H1 (cell line): ENCODE measurements at regions not wholly inside any gene's neighbourhood (a gene's known extent, or its start where the extent isn't known, plus 50 kb on each side); places are given as distances from the start of the nearest gene placed in this dataset.

Source experiments
- CTCF ChIA-PET: fragments of 300-600 bp; sonication (Branson Sonifier 250); formaldehyde crosslinking; loops from one replicate; lab custom pipeline; 2021; ENCODE audit not compliant: partially characterized antibody; lab: Charles Lee
- POLR2A ChIA-PET: fragments of 300-600 bp; sonication (Branson Sonifier 250); formaldehyde crosslinking; loops from one replicate; lab custom pipeline; 2021; ENCODE audit warnings: inconsistent platforms; ENCODE audit not compliant: partially characterized antibody; lab: Charles Lee
- DNase-seq, 2 experiments: peaks; one replicate each; pipeline versions ENCODE4 v3.0.0 to v3.0.0-alpha.2; 2010 to 2022; ENCODE audit warnings: low spot score in 2 of 2, low read depth in 1 of 2, mixed read lengths in 1 of 2
- FAIRE-seq: peaks from 2 replicates; lab custom pipeline; 2011; peaks lifted over from hg19 to GRCh38; lab: Jason Lieb, UNC
- H2AFZ ChIP-seq: 2 replicates; pipeline ENCODE4 v1.8.1; 2012; ENCODE audit warnings: low read length, inconsistent platforms
- H2AK5ac ChIP-seq: 2 replicates; pipeline ENCODE4 v1.6.1; 2013; ENCODE audit warnings: low read depth, low read length
- H2BK120ac ChIP-seq: replicated peaks from 2 replicates; pipeline ENCODE3; 2013; ENCODE audit warnings: low read depth, low read length, inconsistent platforms
- H2BK12ac ChIP-seq: 2 replicates; pipeline ENCODE4 v1.6.1; 2013; ENCODE audit warnings: low read depth, low read length
- H2BK15ac ChIP-seq: 2 replicates; pipeline ENCODE4 v1.6.1; 2013; ENCODE audit warnings: low read length
- H2BK20ac ChIP-seq: 2 replicates; pipeline ENCODE4 v1.6.1; 2013; ENCODE audit warnings: low read length
- H2BK5ac ChIP-seq: 2 replicates; pipeline ENCODE4 v1.6.1; 2013; ENCODE audit warnings: low read depth, low read length
- H3K14ac ChIP-seq: 2 replicates; pipeline ENCODE4 v1.6.1; 2013; ENCODE audit warnings: inconsistent platforms; ENCODE audit not compliant: insufficient read length
- H3K18ac ChIP-seq: 2 replicates; pipeline ENCODE4 v1.6.1; 2013; ENCODE audit warnings: low read length; ENCODE audit errors: extremely low read depth
- H3K23ac ChIP-seq: 2 replicates; pipeline ENCODE4 v1.6.1; 2013; ENCODE audit warnings: inconsistent platforms; ENCODE audit not compliant: insufficient read length
- H3K23me2 ChIP-seq: 2 replicates; pipeline ENCODE4 v1.6.1; 2013; ENCODE audit warnings: low read depth, low read length
- H3K27ac ChIP-seq: 2 replicates; pipeline ENCODE4 v1.6.1; 2011; ENCODE audit warnings: low read depth, low read length, inconsistent platforms
- H3K27me3 ChIP-seq, 4 experiments: replicated peaks in 1 of 4; 1 replicate in 1 of 4; 2 replicates in 3 of 4; pipeline versions ENCODE4 v1.6.1 to v1.8.1; 2011 to 2013; ENCODE audit warnings: low read length in 3 of 4, mild to moderate bottlenecking in 3 of 4, inconsistent platforms in 2 of 4, mixed read lengths in 2 of 4, moderate library complexity in 1 of 4; ENCODE audit not compliant: control insufficient read depth in 3 of 4, insufficient read depth in 3 of 4; ENCODE audit errors: extremely low read depth in 1 of 4
- H3K36me3 ChIP-seq, 4 experiments: 2 replicates each; pipeline versions ENCODE4 v1.6.1 to v1.8.1; 2011 to 2013; ENCODE audit warnings: mild to moderate bottlenecking in 4 of 4, low read length in 3 of 4, moderate library complexity in 2 of 4, control low read depth in 1 of 4, inconsistent platforms in 1 of 4; ENCODE audit not compliant: insufficient read depth in 4 of 4, control insufficient read depth in 2 of 4
- H3K4ac ChIP-seq: replicated peaks from 2 replicates; pipeline ENCODE3; 2013; ENCODE audit warnings: low read length, low read depth, mixed read lengths, inconsistent platforms; ENCODE audit not compliant: insufficient read length
- H3K4me1 ChIP-seq, 4 experiments: replicated peaks in 1 of 4; 1 replicate in 1 of 4; 2 replicates in 3 of 4; pipeline versions ENCODE4 v1.6.1 to v1.8.1; 2011 to 2013; ENCODE audit warnings: low read length in 3 of 4, inconsistent platforms in 2 of 4, mixed read lengths in 1 of 4; ENCODE audit not compliant: insufficient read depth in 4 of 4, control insufficient read depth in 3 of 4
- H3K4me2 ChIP-seq, 2 experiments: 2 replicates each; pipeline versions ENCODE4 v1.6.1 to v1.8.1; 2011 to 2013; ENCODE audit warnings: low read depth in 2 of 2, low read length in 2 of 2, control low read depth in 1 of 2, inconsistent platforms in 1 of 2, mild to moderate bottlenecking in 1 of 2; ENCODE audit not compliant: insufficient read depth in 1 of 2
- H3K4me3 ChIP-seq, 4 experiments: fragments of 200-600, 300-600 bp in 1 of 4; sonication (generic), shearing (Covaris generic), sonication (Bioruptor Twin) in 1 of 4; 2 replicates each; pipeline versions ENCODE4 v1.5.1 to v1.8.1; 2011 to 2016; ENCODE audit warnings: low read length in 4 of 4, low read depth in 3 of 4, control low read depth in 2 of 4, inconsistent platforms in 2 of 4, mild to moderate bottlenecking in 2 of 4, mixed read lengths in 1 of 4, moderate library complexity in 1 of 4; ENCODE audit not compliant: insufficient read depth in 2 of 4; ENCODE audit errors: extremely low read depth in 1 of 4
- H3K56ac ChIP-seq: replicated peaks from 2 replicates; pipeline ENCODE3; 2013; ENCODE audit warnings: low read depth, mild to moderate bottlenecking, mixed read lengths, low read length, inconsistent platforms; ENCODE audit not compliant: insufficient read length
- H3K79me1 ChIP-seq: 2 replicates; pipeline ENCODE4 v1.6.1; 2013; ENCODE audit warnings: low read depth, low read length, control low read depth
- H3K79me2 ChIP-seq, 2 experiments: 2 replicates each; pipeline versions ENCODE4 v1.6.1 to v1.8.1; 2012 to 2013; ENCODE audit warnings: low read length in 2 of 2, mild to moderate bottlenecking in 2 of 2, inconsistent platforms in 1 of 2; ENCODE audit not compliant: insufficient read depth in 2 of 2, control insufficient read depth in 1 of 2
- H3K9ac ChIP-seq, 4 experiments: replicated peaks in 1 of 4; 1 replicate in 1 of 4; 2 replicates in 3 of 4; pipeline versions ENCODE4 v1.6.1 to v1.8.1; 2011 to 2013; ENCODE audit warnings: low read depth in 3 of 4, low read length in 3 of 4, control low read depth in 2 of 4, mild to moderate bottlenecking in 2 of 4, moderate library complexity in 2 of 4, inconsistent platforms in 1 of 4; ENCODE audit errors: extremely low read depth in 1 of 4
- H3K9me3 ChIP-seq, 2 experiments: 2 replicates each; pipeline versions ENCODE4 v1.6.1 to v1.8.1; 2012 to 2013; ENCODE audit warnings: mild to moderate bottlenecking in 2 of 2, moderate library complexity in 2 of 2, control low read depth in 1 of 2, inconsistent platforms in 1 of 2, low read depth in 1 of 2, low read length in 1 of 2, mixed read lengths in 1 of 2; ENCODE audit not compliant: insufficient read depth in 2 of 2
- H4K20me1 ChIP-seq, 2 experiments: replicated peaks in 1 of 2; 2 replicates each; pipeline versions ENCODE3 to v1.8.1; 2011 to 2013; ENCODE audit warnings: inconsistent platforms in 2 of 2, low read length in 2 of 2, mild to moderate bottlenecking in 1 of 2; ENCODE audit not compliant: insufficient read depth in 2 of 2, control insufficient read depth in 1 of 2
- H4K5ac ChIP-seq: 2 replicates; pipeline ENCODE4 v1.6.1; 2013; ENCODE audit warnings: low read length, low read depth, mixed read lengths, inconsistent platforms; ENCODE audit not compliant: insufficient read length
- H4K8ac ChIP-seq: 2 replicates; pipeline ENCODE4 v1.8.0; 2013; ENCODE audit warnings: mild to moderate bottlenecking, moderate library complexity, low read length, inconsistent platforms; ENCODE audit not compliant: insufficient read depth; ENCODE audit errors: extremely low read depth
- H4K91ac ChIP-seq: replicated peaks from 2 replicates; pipeline ENCODE3; 2013; ENCODE audit warnings: low read length, mixed read lengths, inconsistent platforms; ENCODE audit not compliant: insufficient read length
- ASH2L ChIP-seq: fragments of 200-600, 300-600 bp; sonication (generic); IDR thresholded peaks from one replicate; pipeline ENCODE4 v1.7.1; 2017; ENCODE audit warnings: low read length
- ATF3 ChIP-seq: IDR thresholded peaks from 2 replicates; pipeline ENCODE4 v1.6.1; 2011; ENCODE audit warnings: low read depth, mild to moderate bottlenecking, low read length; ENCODE audit not compliant: insufficient read depth
- FOSL1 ChIP-seq: IDR thresholded peaks from 2 replicates; pipeline ENCODE4 v1.6.1; 2011; ENCODE audit warnings: mild to moderate bottlenecking, low read depth, low read length, moderate library complexity; ENCODE audit not compliant: insufficient read depth
- HDAC2 ChIP-seq, 2 experiments: fragments of 300-600 bp in 1 of 2; sonication (generic) in 1 of 2; IDR thresholded peaks; 2 replicates each; pipeline ENCODE4 v1.6.1; 2011 to 2012; ENCODE audit warnings: low read depth in 2 of 2, low read length in 2 of 2, mild to moderate bottlenecking in 2 of 2, moderate library complexity in 2 of 2, borderline replicate concordance in 1 of 2, inconsistent platforms in 1 of 2
- KDM4A ChIP-seq: IDR thresholded peaks from one replicate; pipeline ENCODE4 v1.7.1; 2012; ENCODE audit warnings: low read depth, mild to moderate bottlenecking, moderate library complexity, low read length, inconsistent platforms; ENCODE audit not compliant: severe bottlenecking
- RFX5 ChIP-seq: IDR thresholded peaks from 2 replicates; pipeline ENCODE4 v1.6.1; 2011; ENCODE audit warnings: low read depth, low read length, improper control_type of control experiment, borderline replicate concordance
- SAP30 ChIP-seq: fragments of 300-600 bp; sonication (generic); IDR thresholded peaks from 2 replicates; pipeline ENCODE4 v1.7.1; 2012; ENCODE audit warnings: low read length, moderate library complexity, mild to moderate bottlenecking, inconsistent platforms; ENCODE audit not compliant: insufficient read depth, insufficient replicate concordance
- TEAD4 ChIP-seq: IDR thresholded peaks from 2 replicates; pipeline ENCODE4 v1.6.1; 2012; ENCODE audit warnings: low read depth, low read length, inconsistent platforms, mixed read lengths
- ZNF274 ChIP-seq: IDR thresholded peaks from 2 replicates; pipeline ENCODE4 v1.7.0; 2012; ENCODE audit warnings: low read length, borderline replicate concordance; ENCODE audit errors: extremely low read depth
- WGBS, 2 experiments: shearing (Covaris generic) in 1 of 2; methylation state at CpG; one replicate each; pipeline versions ENCODE4 v1.1.6 to v1.1.7; 2013 to 2015; ENCODE audit warnings: low lambda C conversion rate in 2 of 2, mixed read lengths in 2 of 2, inconsistent platforms in 1 of 2, low coverage in 1 of 2, missing lambda C conversion rate in 1 of 2; ENCODE audit not compliant: insufficient replicate concordance in 2 of 2, insufficient coverage in 1 of 2, insufficient read length in 1 of 2; ENCODE audit errors: extremely low coverage in 1 of 2, missing lambda C conversion rate in 1 of 2; 5-methylcytosine and 5-hydroxymethylcytosine counted together

- H3K4me3 ChIP-seq: no peak overlapping the region
- no peak overlapping the region for H4K5ac ChIP-seq
- WGBS, 2 experiments: 79% methylated on average over 2 of the region's 2 CpGs; no CpG with 5 or more reads in 1 of the 2 experiments
- H3K79me1 ChIP-seq: no peaks in the 10 kb centered on the region
- H2BK120ac ChIP-seq: no peak overlapping the region
- no peak for FAIRE-seq
- H2BK5ac ChIP-seq: no peak overlapping the region
- no peak overlapping the region for H3K18ac ChIP-seq
- H2BK12ac ChIP-seq: no peak overlapping the region
- no peaks in the 10 kb centered on the region for H4K20me1 ChIP-seq
- H3K9me3 ChIP-seq: no peaks in the 10 kb centered on the region
- no peaks in the 10 kb centered on the region for H3K36me3 ChIP-seq
- H3K79me2 ChIP-seq: no peaks in the 10 kb centered on the region
- no peak overlapping the region for H3K9ac ChIP-seq
- ChIA-PET POLR2A (no interaction called here), CTCF (no interaction called here)
- no peak for DNase-seq
- no peaks in the 10 kb centered on the region for H3K27me3 ChIP-seq
- H3K4me2 ChIP-seq: no peak overlapping the region
- H3K23me2 ChIP-seq: no peaks in the 10 kb centered on the region
- H3K23ac ChIP-seq: no peak overlapping the region
- no peak overlapping the region for H4K8ac ChIP-seq
- no peak overlapping the region for H2AFZ ChIP-seq
- H3K4ac ChIP-seq: no peak overlapping the region
- no peak overlapping the region for H2AK5ac ChIP-seq
- H4K91ac ChIP-seq: no peak overlapping the region
- H2BK15ac ChIP-seq: no peak overlapping the region
- H3K4me1 ChIP-seq: no peaks in the 10 kb centered on the region
- no peak overlapping the region for H2BK20ac ChIP-seq
- no peak overlapping the region for H3K56ac ChIP-seq
- H3K14ac ChIP-seq: no peak overlapping the region
- no peak overlapping the region for H3K27ac ChIP-seq
- TF ChIP-seq ZNF274 (no peak), HDAC2 (IDR thresholded peaks at IDR 0.05; ENCODE audit: borderline replicate concordance in 1 of 2, low read depth in 2 of 2, low read length in 2 of 2) (no peak), TEAD4 (no peak), ATF3 (no peak), KDM4A (no peak), ASH2L (no peak), FOSL1 (no peak), SAP30 (no peak), RFX5 (no peak)
Observed at GRCh38 chr1:65538086-65538485, 117.6 kb downstream of the LEPR start.
